CD14-positive monocyte (primary cell): ENCODE measurements at regions not wholly inside any gene's neighbourhood (a gene's known extent, or its start where the extent isn't known, plus 50 kb on each side); places are given as distances from the start of the nearest gene placed in this dataset.
A peak's percentile ranks its signal among the peaks of the same experiment; 100 is the strongest.

Experiments
- DNase-seq, 3 donors: peaks; one replicate each; pipeline ENCODE4 v3.0.0-alpha.2; 2011 to 2022
- H2AFZ ChIP-seq: 2 replicates; pipeline ENCODE4 v1.6.0; 2012; ENCODE audit warnings: mild to moderate bottlenecking, low read depth, low read length, inconsistent platforms; ENCODE audit not compliant: insufficient read depth, poor library complexity, severe bottlenecking
- H3K27ac ChIP-seq, 2 donors: 1 replicate in 1 of 2; 2 replicates in 1 of 2; pipeline ENCODE4 v1.5.1; 2012 to 2013; ENCODE audit warnings: low read length in 2 of 2, control low read depth in 1 of 2, inconsistent platforms in 1 of 2, low read depth in 1 of 2, mild to moderate bottlenecking in 1 of 2
- H3K27me3 ChIP-seq, 2 donors: one replicate each; pipeline versions ENCODE4 v1.6.0 to v1.6.1; 2011 to 2013; ENCODE audit warnings: low read length in 2 of 2; ENCODE audit not compliant: control insufficient read depth in 2 of 2, insufficient read depth in 2 of 2
- H3K36me3 ChIP-seq, 2 donors: replicated peaks in 1 of 2; 1 replicate in 1 of 2; 2 replicates in 1 of 2; pipeline versions ENCODE4 v1.5.1 to v1.6.1; 2012 to 2013; ENCODE audit warnings: low read length in 2 of 2, control low read depth in 1 of 2, inconsistent platforms in 1 of 2, mild to moderate bottlenecking in 1 of 2; ENCODE audit not compliant: insufficient read depth in 2 of 2, control insufficient read depth in 1 of 2
- H3K4me1 ChIP-seq, 2 donors: 1 replicate in 1 of 2; 2 replicates in 1 of 2; pipeline versions ENCODE4 v1.5.1 to v1.6.1; 2012 to 2013; ENCODE audit warnings: low read length in 2 of 2, control low read depth in 1 of 2, inconsistent platforms in 1 of 2, mild to moderate bottlenecking in 1 of 2, moderate library complexity in 1 of 2; ENCODE audit not compliant: insufficient read depth in 2 of 2, control insufficient read depth in 1 of 2
- H3K4me2 ChIP-seq: replicated peaks from 2 replicates; pipeline ENCODE3; 2012; ENCODE audit warnings: low read length, moderate library complexity, mild to moderate bottlenecking; ENCODE audit not compliant: poor library complexity, severe bottlenecking; ENCODE audit errors: extremely low read depth
- H3K4me3 ChIP-seq, 3 experiments: fragments of 200-600 bp in 1 of 3; sonication (generic) in 1 of 3; replicated peaks in 1 of 3; 1 replicate in 2 of 3; 2 replicates in 1 of 3; pipeline ENCODE4 v1.5.1; 2011 to 2013; ENCODE audit warnings: low read length in 3 of 3, mild to moderate bottlenecking in 3 of 3, control low read depth in 2 of 3, low read depth in 2 of 3, inconsistent platforms in 1 of 3, moderate library complexity in 1 of 3
- H3K79me2 ChIP-seq: 2 replicates; pipeline ENCODE4 v1.6.0; 2012; ENCODE audit warnings: mild to moderate bottlenecking, control low read depth, inconsistent platforms, low read length, moderate library complexity; ENCODE audit not compliant: insufficient read depth
- H3K9ac ChIP-seq: 2 replicates; pipeline ENCODE4 v1.6.0; 2017; ENCODE audit warnings: low read length, mild to moderate bottlenecking; ENCODE audit not compliant: insufficient read depth, poor library complexity, severe bottlenecking
- H3K9me3 ChIP-seq, 2 donors: replicated peaks in 1 of 2; 1 replicate in 1 of 2; 2 replicates in 1 of 2; pipeline versions ENCODE4 v1.5.1 to v1.6.1; 2012 to 2013; ENCODE audit warnings: low read length in 2 of 2, control low read depth in 1 of 2; ENCODE audit not compliant: control insufficient read depth in 1 of 2, insufficient read depth in 1 of 2
- H4K20me1 ChIP-seq: 2 replicates; pipeline ENCODE4 v1.6.0; 2012; ENCODE audit warnings: mild to moderate bottlenecking, low read length, control low read depth, moderate library complexity; ENCODE audit not compliant: insufficient read depth
- H3K27ac Mint-ChIP-seq, 7 donors: one replicate each; pipeline ENCODE4 v1.8.0; 2020; ENCODE audit warnings: mild to moderate bottlenecking in 7 of 7, mixed read lengths in 7 of 7, moderate library complexity in 6 of 7, inconsistent platforms in 2 of 7
- H3K27me3 Mint-ChIP-seq, 3 donors: one replicate each; pipeline ENCODE4 v1.8.0; 2021 to 2022; ENCODE audit warnings: low read depth in 3 of 3, mild to moderate bottlenecking in 3 of 3, mixed read lengths in 3 of 3, moderate library complexity in 3 of 3, inconsistent platforms in 1 of 3
- H3K36me3 Mint-ChIP-seq, 2 donors: one replicate each; pipeline ENCODE4 v1.8.0; 2020; ENCODE audit warnings: mixed read lengths in 2 of 2, inconsistent platforms in 1 of 2, mild to moderate bottlenecking in 1 of 2
- H3K4me1 Mint-ChIP-seq: one replicate; pipeline ENCODE4 v1.8.0; 2020; ENCODE audit warnings: mild to moderate bottlenecking, mixed read lengths
- H3K4me3 Mint-ChIP-seq, 2 donors: one replicate each; pipeline ENCODE4 v1.8.0; 2020; ENCODE audit warnings: mild to moderate bottlenecking in 2 of 2, mixed read lengths in 2 of 2, moderate library complexity in 1 of 2
- H3K9me3 Mint-ChIP-seq, 7 donors: one replicate each; pipeline ENCODE4 v1.8.0; 2020 to 2022; ENCODE audit warnings: mixed read lengths in 7 of 7, mild to moderate bottlenecking in 6 of 7, moderate library complexity in 6 of 7, inconsistent platforms in 2 of 7
- WGBS: methylation state at CpG from one replicate; pipeline ENCODE4 v1.1.5; 2013; ENCODE audit warnings: missing lambda C conversion rate; ENCODE audit not compliant: insufficient coverage; 5-methylcytosine and 5-hydroxymethylcytosine counted together
- intact Hi-C, 2 donors: fragments of 100-400 bp; cut with micrococcal nuclease; formaldehyde crosslinking; loops; one replicate each; pipeline versions ENCODE4 v1.15.0 to v1.15.1; 2023
- TF ChIP-seq, protein P1 (sequence below): fragments of 200-600 bp; IDR thresholded peaks from one replicate; pipeline ENCODE4 v1.8.0; 2022; ENCODE audit warnings: antibody characterized with exemption, mild to moderate bottlenecking

GRCh38 chr13:110815471-110816204, 99.2 kb downstream of the ANKRD10 start:
- H3K9ac ChIP-seq: no peak overlapping the region
- Mint-ChIP-seq H3K9me3 (peaks cover 0 to 15% (median 8%) of the 10 kb centered on the region in 7 donors), H3K4me1 (peaks cover 6% of the 10 kb centered on the region), H3K27ac (peak overlapping the region in 1 of 7 donors; percentile 14), H3K27me3 (peaks cover 29 to 40% (median 31%) of the 10 kb centered on the region in 3 donors), H3K36me3 (no peaks in the 10 kb centered on the region), H3K4me3 (no peak overlapping the region)
- no peaks in the 10 kb centered on the region for H3K79me2 ChIP-seq
- no peak overlapping the region for H3K4me3 ChIP-seq
- no peak overlapping the region for H3K27ac ChIP-seq
- no peaks in the 10 kb centered on the region for H3K4me1 ChIP-seq
- peaks cover 0 to 8% of the 10 kb centered on the region in 2 donors for H3K9me3 ChIP-seq
- 82% methylated on average over 9 of the region's 13 CpGs for WGBS
- peaks cover 9 to 22% of the 10 kb centered on the region in 2 donors for H3K27me3 ChIP-seq
- no peaks in the 10 kb centered on the region for H4K20me1 ChIP-seq
- H3K36me3 ChIP-seq: no peaks in the 10 kb centered on the region
- TF ChIP-seq, protein P1, sequence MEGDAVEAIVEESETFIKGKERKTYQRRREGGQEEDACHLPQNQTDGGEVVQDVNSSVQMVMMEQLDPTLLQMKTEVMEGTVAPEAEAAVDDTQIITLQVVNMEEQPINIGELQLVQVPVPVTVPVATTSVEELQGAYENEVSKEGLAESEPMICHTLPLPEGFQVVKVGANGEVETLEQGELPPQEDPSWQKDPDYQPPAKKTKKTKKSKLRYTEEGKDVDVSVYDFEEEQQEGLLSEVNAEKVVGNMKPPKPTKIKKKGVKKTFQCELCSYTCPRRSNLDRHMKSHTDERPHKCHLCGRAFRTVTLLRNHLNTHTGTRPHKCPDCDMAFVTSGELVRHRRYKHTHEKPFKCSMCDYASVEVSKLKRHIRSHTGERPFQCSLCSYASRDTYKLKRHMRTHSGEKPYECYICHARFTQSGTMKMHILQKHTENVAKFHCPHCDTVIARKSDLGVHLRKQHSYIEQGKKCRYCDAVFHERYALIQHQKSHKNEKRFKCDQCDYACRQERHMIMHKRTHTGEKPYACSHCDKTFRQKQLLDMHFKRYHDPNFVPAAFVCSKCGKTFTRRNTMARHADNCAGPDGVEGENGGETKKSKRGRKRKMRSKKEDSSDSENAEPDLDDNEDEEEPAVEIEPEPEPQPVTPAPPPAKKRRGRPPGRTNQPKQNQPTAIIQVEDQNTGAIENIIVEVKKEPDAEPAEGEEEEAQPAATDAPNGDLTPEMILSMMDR: no peak
- H3K4me2 ChIP-seq: no peak overlapping the region
- no peak for DNase-seq
- no peak overlapping the region for H2AFZ ChIP-seq
- intact Hi-C loops: loop anchor here (5.0 to 10.0 kb wide), 4 partner anchors 168 to 593 kb away; no protein-coding TSS in a partner anchor

DNA sequence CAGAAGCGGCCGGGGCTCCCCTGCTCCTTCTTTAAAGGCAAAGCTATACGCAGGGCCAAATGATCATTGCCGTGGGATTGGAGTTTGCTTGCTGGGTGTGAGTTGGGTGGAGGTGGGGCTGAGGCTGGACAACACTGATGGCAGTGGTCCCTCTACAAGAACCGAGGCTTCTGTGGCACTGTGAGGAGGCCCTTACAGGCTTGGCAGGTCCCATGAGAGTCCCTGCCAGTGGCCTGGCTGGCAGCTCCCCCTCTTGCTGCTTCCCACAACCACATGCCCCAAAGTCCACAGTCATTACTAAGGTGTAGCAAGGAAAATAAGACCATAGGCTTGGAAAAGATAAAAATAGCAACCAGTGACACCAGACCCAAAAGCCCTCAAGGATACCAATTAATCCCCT, 98.4 kb downstream of the ANKRD10 start:
- no peak overlapping the region for H3K4me3 ChIP-seq
- H3K4me2 ChIP-seq: no peak overlapping the region
- H3K4me1 ChIP-seq: no peaks in the 10 kb centered on the region
- no peaks in the 10 kb centered on the region for H3K79me2 ChIP-seq
- Mint-ChIP-seq H3K9me3 (peaks cover 0 to 15% (median 8%) of the 10 kb centered on the region in 7 donors), H3K27ac (no peak overlapping the region), H3K4me1 (peaks cover 6% of the 10 kb centered on the region), H3K4me3 (no peak overlapping the region), H3K36me3 (no peaks in the 10 kb centered on the region), H3K27me3 (peaks cover 20 to 32% (median 24%) of the 10 kb centered on the region in 3 donors)
- H4K20me1 ChIP-seq: no peaks in the 10 kb centered on the region
- TF ChIP-seq, protein P1: no peak
- no peak for DNase-seq
- peaks cover 4 to 14% of the 10 kb centered on the region in 2 donors for H3K27me3 ChIP-seq
- WGBS: 87% methylated on average over 5 of the region's 5 CpGs
- H3K36me3 ChIP-seq: no peaks in the 10 kb centered on the region
- H2AFZ ChIP-seq: no peak overlapping the region
- H3K9me3 ChIP-seq: peaks cover 0 to 8% of the 10 kb centered on the region in 2 donors
- no peak overlapping the region for H3K9ac ChIP-seq
- intact Hi-C loops: loop anchor here (5.0 to 10.0 kb wide), 4 partner anchors 169 to 594 kb away; no protein-coding TSS in a partner anchor
- H3K27ac ChIP-seq: no peak overlapping the region
